Heart left ventricle (tissue), 13 donors: ENCODE measurements at regions not wholly inside any gene's neighbourhood (a gene's known extent, or its start where the extent isn't known, plus 50 kb on each side); places are given as distances from the start of the nearest gene placed in this dataset.

ENCODE experiments used
- POLR2A ChIP-seq, 2 donors: fragments of 450-650 bp; IDR thresholded peaks; one replicate each; pipeline ENCODE4 v1.6.1; 2017; ENCODE audit warnings: antibody characterized with exemption in 2 of 2, mild to moderate bottlenecking in 2 of 2, moderate library complexity in 2 of 2
- TF ChIP-seq, protein P1 (sequence below), 12 donors: fragments of 200-600 bp; sonication (generic) in 4 of 12; IDR thresholded peaks; one replicate each; pipeline versions ENCODE4 v1.5.0 to v1.8.0; 2018 to 2022; ENCODE audit warnings: antibody characterized with exemption in 12 of 12, mild to moderate bottlenecking in 5 of 12
- donor health status: ischemic (EF 13 %, LVEDD 7.1; RV severe dilation, severe dysfunction).
- donor health status: DM: no; HTN: yes; CAD: no.
- donor health status: DM: no; HTN: no; CAD: no.
- donor health status: ischemic (EF 25% LVEDD 6.9; RV normal size, moderate dysfunction).
- donor health status: ischemic (EF 25% LVEDD 5.7; RV mildly dilated, moderate dysfunction).
- donor health status: ischemic (EF 35%, LVEDD 5.7; RV mildly dilated, moderate dysfunction).
- donor health status: nonischemic (EF 11% LVEDD 7.7; RV severe dilation, severe dysfunction).
- donor health status: DM: yes; HTN: yes; CAD: no.
- donor health status: PGD.
- donor health status: ischemic (EF 29% LVEDD 5.4; RV normal size, mild dysfunction).
- donor health status: nonischemic (EF 23%, LVEDD 6.1; RV moderate dilation, normal function).

GRCh38 chr17:68102318-68102758 lies 66.8 kb downstream of the KPNA2 start:
- TF ChIP-seq, protein P1, sequence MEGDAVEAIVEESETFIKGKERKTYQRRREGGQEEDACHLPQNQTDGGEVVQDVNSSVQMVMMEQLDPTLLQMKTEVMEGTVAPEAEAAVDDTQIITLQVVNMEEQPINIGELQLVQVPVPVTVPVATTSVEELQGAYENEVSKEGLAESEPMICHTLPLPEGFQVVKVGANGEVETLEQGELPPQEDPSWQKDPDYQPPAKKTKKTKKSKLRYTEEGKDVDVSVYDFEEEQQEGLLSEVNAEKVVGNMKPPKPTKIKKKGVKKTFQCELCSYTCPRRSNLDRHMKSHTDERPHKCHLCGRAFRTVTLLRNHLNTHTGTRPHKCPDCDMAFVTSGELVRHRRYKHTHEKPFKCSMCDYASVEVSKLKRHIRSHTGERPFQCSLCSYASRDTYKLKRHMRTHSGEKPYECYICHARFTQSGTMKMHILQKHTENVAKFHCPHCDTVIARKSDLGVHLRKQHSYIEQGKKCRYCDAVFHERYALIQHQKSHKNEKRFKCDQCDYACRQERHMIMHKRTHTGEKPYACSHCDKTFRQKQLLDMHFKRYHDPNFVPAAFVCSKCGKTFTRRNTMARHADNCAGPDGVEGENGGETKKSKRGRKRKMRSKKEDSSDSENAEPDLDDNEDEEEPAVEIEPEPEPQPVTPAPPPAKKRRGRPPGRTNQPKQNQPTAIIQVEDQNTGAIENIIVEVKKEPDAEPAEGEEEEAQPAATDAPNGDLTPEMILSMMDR (IDR thresholded peaks at IDR 0.05) = no peak
- no peak for TF ChIP-seq POLR2A (IDR thresholded peaks at IDR 0.05)
